CD14-positive monocyte (primary cell): ENCODE measurements at regions not wholly inside any gene's neighbourhood (a gene's known extent, or its start where the extent isn't known, plus 50 kb on each side); places are given as distances from the start of the nearest gene placed in this dataset.
A peak's percentile ranks its signal among the peaks of the same experiment; 100 is the strongest.

Source experiments
- DNase-seq, 3 donors: peaks; one replicate each; pipeline ENCODE4 v3.0.0-alpha.2; 2011 to 2022
- H2AFZ ChIP-seq: 2 replicates; pipeline ENCODE4 v1.6.0; 2012; ENCODE audit warnings: mild to moderate bottlenecking, low read depth, low read length, inconsistent platforms; ENCODE audit not compliant: insufficient read depth, poor library complexity, severe bottlenecking
- H3K27ac ChIP-seq, 2 donors: 1 replicate in 1 of 2; 2 replicates in 1 of 2; pipeline ENCODE4 v1.5.1; 2012 to 2013; ENCODE audit warnings: low read length in 2 of 2, control low read depth in 1 of 2, inconsistent platforms in 1 of 2, low read depth in 1 of 2, mild to moderate bottlenecking in 1 of 2
- H3K27me3 ChIP-seq, 2 donors: one replicate each; pipeline versions ENCODE4 v1.6.0 to v1.6.1; 2011 to 2013; ENCODE audit warnings: low read length in 2 of 2; ENCODE audit not compliant: control insufficient read depth in 2 of 2, insufficient read depth in 2 of 2
- H3K36me3 ChIP-seq, 2 donors: replicated peaks in 1 of 2; 1 replicate in 1 of 2; 2 replicates in 1 of 2; pipeline versions ENCODE4 v1.5.1 to v1.6.1; 2012 to 2013; ENCODE audit warnings: low read length in 2 of 2, control low read depth in 1 of 2, inconsistent platforms in 1 of 2, mild to moderate bottlenecking in 1 of 2; ENCODE audit not compliant: insufficient read depth in 2 of 2, control insufficient read depth in 1 of 2
- H3K4me1 ChIP-seq, 2 donors: 1 replicate in 1 of 2; 2 replicates in 1 of 2; pipeline versions ENCODE4 v1.5.1 to v1.6.1; 2012 to 2013; ENCODE audit warnings: low read length in 2 of 2, control low read depth in 1 of 2, inconsistent platforms in 1 of 2, mild to moderate bottlenecking in 1 of 2, moderate library complexity in 1 of 2; ENCODE audit not compliant: insufficient read depth in 2 of 2, control insufficient read depth in 1 of 2
- H3K4me2 ChIP-seq: replicated peaks from 2 replicates; pipeline ENCODE3; 2012; ENCODE audit warnings: low read length, moderate library complexity, mild to moderate bottlenecking; ENCODE audit not compliant: poor library complexity, severe bottlenecking; ENCODE audit errors: extremely low read depth
- H3K4me3 ChIP-seq, 3 experiments: fragments of 200-600 bp in 1 of 3; sonication (generic) in 1 of 3; replicated peaks in 1 of 3; 1 replicate in 2 of 3; 2 replicates in 1 of 3; pipeline ENCODE4 v1.5.1; 2011 to 2013; ENCODE audit warnings: low read length in 3 of 3, mild to moderate bottlenecking in 3 of 3, control low read depth in 2 of 3, low read depth in 2 of 3, inconsistent platforms in 1 of 3, moderate library complexity in 1 of 3
- H3K79me2 ChIP-seq: 2 replicates; pipeline ENCODE4 v1.6.0; 2012; ENCODE audit warnings: mild to moderate bottlenecking, control low read depth, inconsistent platforms, low read length, moderate library complexity; ENCODE audit not compliant: insufficient read depth
- H3K9ac ChIP-seq: 2 replicates; pipeline ENCODE4 v1.6.0; 2017; ENCODE audit warnings: low read length, mild to moderate bottlenecking; ENCODE audit not compliant: insufficient read depth, poor library complexity, severe bottlenecking
- H3K9me3 ChIP-seq, 2 donors: replicated peaks in 1 of 2; 1 replicate in 1 of 2; 2 replicates in 1 of 2; pipeline versions ENCODE4 v1.5.1 to v1.6.1; 2012 to 2013; ENCODE audit warnings: low read length in 2 of 2, control low read depth in 1 of 2; ENCODE audit not compliant: control insufficient read depth in 1 of 2, insufficient read depth in 1 of 2
- H4K20me1 ChIP-seq: 2 replicates; pipeline ENCODE4 v1.6.0; 2012; ENCODE audit warnings: mild to moderate bottlenecking, low read length, control low read depth, moderate library complexity; ENCODE audit not compliant: insufficient read depth
- H3K27ac Mint-ChIP-seq, 7 donors: one replicate each; pipeline ENCODE4 v1.8.0; 2020; ENCODE audit warnings: mild to moderate bottlenecking in 7 of 7, mixed read lengths in 7 of 7, moderate library complexity in 6 of 7, inconsistent platforms in 2 of 7
- H3K27me3 Mint-ChIP-seq, 3 donors: one replicate each; pipeline ENCODE4 v1.8.0; 2021 to 2022; ENCODE audit warnings: low read depth in 3 of 3, mild to moderate bottlenecking in 3 of 3, mixed read lengths in 3 of 3, moderate library complexity in 3 of 3, inconsistent platforms in 1 of 3
- H3K36me3 Mint-ChIP-seq, 2 donors: one replicate each; pipeline ENCODE4 v1.8.0; 2020; ENCODE audit warnings: mixed read lengths in 2 of 2, inconsistent platforms in 1 of 2, mild to moderate bottlenecking in 1 of 2
- H3K4me1 Mint-ChIP-seq: one replicate; pipeline ENCODE4 v1.8.0; 2020; ENCODE audit warnings: mild to moderate bottlenecking, mixed read lengths
- H3K4me3 Mint-ChIP-seq, 2 donors: one replicate each; pipeline ENCODE4 v1.8.0; 2020; ENCODE audit warnings: mild to moderate bottlenecking in 2 of 2, mixed read lengths in 2 of 2, moderate library complexity in 1 of 2
- H3K9me3 Mint-ChIP-seq, 7 donors: one replicate each; pipeline ENCODE4 v1.8.0; 2020 to 2022; ENCODE audit warnings: mixed read lengths in 7 of 7, mild to moderate bottlenecking in 6 of 7, moderate library complexity in 6 of 7, inconsistent platforms in 2 of 7
- CTCF ChIP-seq: fragments of 200-600 bp; IDR thresholded peaks from one replicate; pipeline ENCODE4 v1.8.0; 2022; ENCODE audit warnings: antibody characterized with exemption, mild to moderate bottlenecking
- WGBS: methylation state at CpG from one replicate; pipeline ENCODE4 v1.1.5; 2013; ENCODE audit warnings: missing lambda C conversion rate; ENCODE audit not compliant: insufficient coverage; 5-methylcytosine and 5-hydroxymethylcytosine counted together
- intact Hi-C, 2 donors: fragments of 100-400 bp; cut with micrococcal nuclease; formaldehyde crosslinking; loops; one replicate each; pipeline versions ENCODE4 v1.15.0 to v1.15.1; 2023

GRCh38 chr13:33366469-33367062 is 81.0 kb upstream of the STARD13 start:
- peaks cover 0 to 6% (median 3%) of the 10 kb centered on the region in 7 donors for H3K9me3 Mint-ChIP-seq
- peaks cover 0 to 3% (median 0%) of the 10 kb centered on the region in 3 donors for H3K27me3 Mint-ChIP-seq
- no peaks in the 10 kb centered on the region for H3K9me3 ChIP-seq
- H3K4me1 Mint-ChIP-seq = peaks cover 31% of the 10 kb centered on the region
- H3K9ac ChIP-seq = no peak overlapping the region
- H3K79me2 ChIP-seq = no peaks in the 10 kb centered on the region
- no peaks in the 10 kb centered on the region for H4K20me1 ChIP-seq
- no peak overlapping the region for H3K4me2 ChIP-seq
- no peak overlapping the region for H3K4me3 Mint-ChIP-seq
- H3K36me3 ChIP-seq = no peaks in the 10 kb centered on the region
- TF ChIP-seq CTCF = no peak
- no peak for DNase-seq
- no peak overlapping the region for H3K27ac Mint-ChIP-seq
- no peaks in the 10 kb centered on the region for H3K27me3 ChIP-seq
- H3K4me1 ChIP-seq = peaks cover 25 to 26% of the 10 kb centered on the region in 2 donors
- intact Hi-C loops = loop anchor here in 1 of 2 donors (10.0 kb wide), 1 partner anchor 358 kb away; no protein-coding TSS in a partner anchor
- no peak overlapping the region for H2AFZ ChIP-seq
- H3K27ac ChIP-seq = no peak overlapping the region
- no peaks in the 10 kb centered on the region for H3K36me3 Mint-ChIP-seq
- WGBS = no CpG with 5 or more reads among the region's 6 CpGs
- H3K4me3 ChIP-seq = no peak overlapping the region

- no peak overlapping the region for H3K9ac ChIP-seq
- H3K27me3 ChIP-seq = no peaks in the 10 kb centered on the region
- H3K4me2 ChIP-seq = peak overlapping the region; percentile 38
- Mint-ChIP-seq H3K36me3 (no peaks in the 10 kb centered on the region), H3K9me3 (peaks cover 0 to 5% (median 3%) of the 10 kb centered on the region in 7 donors), H3K27me3 (peaks cover 0 to 3% (median 0%) of the 10 kb centered on the region in 3 donors), H3K4me3 (peak overlapping the region in 1 of 2 donors; percentile 21), H3K27ac (peak overlapping the region in 5 of 7 donors; percentile 28 to 89 (median 63)), H3K4me1 (peaks cover 30% of the 10 kb centered on the region)
- no peak overlapping the region for H2AFZ ChIP-seq
- no CpG with 5 or more reads among the region's 2 CpGs for WGBS
- no peak overlapping the region for H3K27ac ChIP-seq
- DNase-seq = no peak
- no peaks in the 10 kb centered on the region for H3K79me2 ChIP-seq
- H3K36me3 ChIP-seq = no peaks in the 10 kb centered on the region
- TF ChIP-seq CTCF = no peak
- H3K4me3 ChIP-seq = peak overlapping the region in 1 of 3 experiments; percentile 25
- H3K9me3 ChIP-seq = no peaks in the 10 kb centered on the region
- intact Hi-C loops = loop anchor here in 1 of 2 donors (10.0 kb wide), 1 partner anchor 357 kb away; no protein-coding TSS in a partner anchor
- no peaks in the 10 kb centered on the region for H4K20me1 ChIP-seq
- peaks cover 25 to 26% of the 10 kb centered on the region in 2 donors for H3K4me1 ChIP-seq
These were observed 81.8 kb upstream of the STARD13 start for GRCh38 chr13:33367171-33367895.
